ENCODE measurements at regions not wholly inside any gene's neighbourhood (a gene's known extent, or its start where the extent isn't known, plus 50 kb on each side); places are given as distances from the start of the nearest gene placed in this dataset.

DNA sequence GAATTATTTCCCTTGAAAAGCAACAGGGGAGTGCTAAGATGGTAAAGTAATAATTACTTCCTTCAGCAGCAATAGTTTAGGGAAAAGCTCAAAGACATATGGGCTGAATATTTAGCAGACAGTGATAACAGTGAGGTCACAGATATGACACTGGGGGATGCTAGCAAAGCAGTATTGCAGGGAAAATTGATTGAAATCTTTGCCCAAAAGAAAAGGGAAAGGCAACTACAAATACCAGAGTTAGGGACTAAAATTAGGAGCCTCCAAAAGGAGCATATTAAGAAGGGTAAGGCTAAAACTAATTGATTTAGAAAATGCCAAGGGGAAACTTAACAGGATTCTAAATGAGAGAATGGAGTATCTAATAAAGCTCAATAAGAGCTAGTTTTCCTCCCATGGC is 1191.3 kb upstream of the TENM3 start:
- Histone ChIP-seq H2AFZ (ENCODE audit: low read length) (no peak overlapping the region), H3K9ac (ENCODE audit: low read depth, low read length, poor library complexity) (no peak overlapping the region), H3K27ac (replicated peaks; ENCODE audit: low read length) (no peak overlapping the region), H4K8ac (ENCODE audit: low read depth, low read length) (no peak overlapping the region), H3K18ac (ENCODE audit: low read length) (no peak overlapping the region), H4K91ac (ENCODE audit: low read depth, low read length, poor library complexity) (no peak overlapping the region), H3K27me3 (ENCODE audit: control insufficient read depth in 3 of 3, insufficient read depth in 3 of 3, low read depth in 1 of 3, low read length in 3 of 3) (no peaks in the 10 kb centered on the region), H2BK15ac (ENCODE audit: low read length) (no peak overlapping the region), H3K23ac (ENCODE audit: low read depth, low read length, poor library complexity) (no peak overlapping the region), H3K4me2 (ENCODE audit: insufficient read depth, low read length, poor library complexity, severe bottlenecking) (no peak overlapping the region), H3K36me3 (replicated peaks in 1 of 2; ENCODE audit: control insufficient read depth in 2 of 2, insufficient read depth in 2 of 2, low read length in 2 of 2) (no peaks in the 10 kb centered on the region), H3K79me1 (ENCODE audit: low read depth, low read length) (no peaks in the 10 kb centered on the region), H3K9me3 (replicated peaks in 1 of 2; ENCODE audit: control insufficient read depth in 2 of 2, insufficient read depth in 1 of 2, low read depth in 1 of 2, low read length in 2 of 2) (no peaks in the 10 kb centered on the region), H2BK120ac (ENCODE audit: low read depth, low read length) (no peak overlapping the region), H3K4me3 (ENCODE audit: low read length in 2 of 2) (no peak overlapping the region), H2AK5ac (ENCODE audit: low read depth, low read length) (no peak overlapping the region), H3K4ac (ENCODE audit: low read length) (no peak overlapping the region), H3K4me1 (ENCODE audit: control insufficient read depth in 2 of 2, insufficient read depth in 1 of 2, low read depth in 1 of 2, low read length in 2 of 2) (no peaks in the 10 kb centered on the region), H3K14ac (ENCODE audit: low read length) (no peak overlapping the region), H2BK12ac (ENCODE audit: low read length) (no peak overlapping the region), H2BK5ac (ENCODE audit: low read length) (no peak overlapping the region)
- DNase-seq (ENCODE audit: low spot score) = no peak

- Histone ChIP-seq H3K4me3 (ENCODE audit: low read length in 2 of 2) (no peak overlapping the region), H2BK15ac (ENCODE audit: low read length) (no peak overlapping the region), H4K91ac (ENCODE audit: low read depth, low read length, poor library complexity) (no peak overlapping the region), H3K27me3 (ENCODE audit: control insufficient read depth in 3 of 3, insufficient read depth in 3 of 3, low read depth in 1 of 3, low read length in 3 of 3) (no peaks in the 10 kb centered on the region), H3K14ac (ENCODE audit: low read length) (no peak overlapping the region), H3K27ac (replicated peaks; ENCODE audit: low read length) (no peak overlapping the region), H3K4ac (ENCODE audit: low read length) (no peak overlapping the region), H2BK120ac (ENCODE audit: low read depth, low read length) (no peak overlapping the region), H3K36me3 (replicated peaks in 1 of 2; ENCODE audit: control insufficient read depth in 2 of 2, insufficient read depth in 2 of 2, low read length in 2 of 2) (no peaks in the 10 kb centered on the region), H2AFZ (ENCODE audit: low read length) (no peak overlapping the region), H3K9ac (ENCODE audit: low read depth, low read length, poor library complexity) (no peak overlapping the region), H2BK5ac (ENCODE audit: low read length) (no peak overlapping the region), H3K9me3 (replicated peaks in 1 of 2; ENCODE audit: control insufficient read depth in 2 of 2, insufficient read depth in 1 of 2, low read depth in 1 of 2, low read length in 2 of 2) (no peaks in the 10 kb centered on the region), H3K79me1 (ENCODE audit: low read depth, low read length) (no peaks in the 10 kb centered on the region), H2BK12ac (ENCODE audit: low read length) (no peak overlapping the region), H4K8ac (ENCODE audit: low read depth, low read length) (no peak overlapping the region), H3K23ac (ENCODE audit: low read depth, low read length, poor library complexity) (no peak overlapping the region), H3K18ac (ENCODE audit: low read length) (no peak overlapping the region), H2AK5ac (ENCODE audit: low read depth, low read length) (no peak overlapping the region), H3K4me2 (ENCODE audit: insufficient read depth, low read length, poor library complexity, severe bottlenecking) (no peak overlapping the region), H3K4me1 (ENCODE audit: control insufficient read depth in 2 of 2, insufficient read depth in 1 of 2, low read depth in 1 of 2, low read length in 2 of 2) (peaks cover 0 to 2% of the 10 kb centered on the region in 2 donors)
- WGBS, 2 donors (ENCODE audit: extremely low coverage in 2 of 2, insufficient read length in 2 of 2, insufficient replicate concordance in 1 of 2) = no CpG with 5 or more reads among the region's 1 CpG
- DNase-seq (ENCODE audit: low spot score) = no peak
Observed at GRCh38 chr4:181061787-181062186, 1181.4 kb upstream of the TENM3 start.

GRCh38 chr4:181063212-181063611 is 1180.0 kb upstream of the TENM3 start:
- no peak for DNase-seq (ENCODE audit: low spot score)
- Histone ChIP-seq H3K4me2 (ENCODE audit: insufficient read depth, low read length, poor library complexity, severe bottlenecking) (no peak overlapping the region), H3K18ac (ENCODE audit: low read length) (no peak overlapping the region), H3K4me3 (ENCODE audit: low read length in 2 of 2) (no peak overlapping the region), H3K14ac (ENCODE audit: low read length) (no peak overlapping the region), H2BK15ac (ENCODE audit: low read length) (no peak overlapping the region), H2AFZ (ENCODE audit: low read length) (no peak overlapping the region), H2AK5ac (ENCODE audit: low read depth, low read length) (no peak overlapping the region), H2BK12ac (ENCODE audit: low read length) (no peak overlapping the region), H3K9ac (ENCODE audit: low read depth, low read length, poor library complexity) (no peak overlapping the region), H3K27ac (replicated peaks; ENCODE audit: low read length) (no peak overlapping the region), H3K4me1 (ENCODE audit: control insufficient read depth in 2 of 2, insufficient read depth in 1 of 2, low read depth in 1 of 2, low read length in 2 of 2) (peaks cover 0 to 2% of the 10 kb centered on the region in 2 donors), H3K23ac (ENCODE audit: low read depth, low read length, poor library complexity) (no peak overlapping the region), H2BK5ac (ENCODE audit: low read length) (no peak overlapping the region), H3K4ac (ENCODE audit: low read length) (no peak overlapping the region), H4K91ac (ENCODE audit: low read depth, low read length, poor library complexity) (no peak overlapping the region), H3K36me3 (replicated peaks in 1 of 2; ENCODE audit: control insufficient read depth in 2 of 2, insufficient read depth in 2 of 2, low read length in 2 of 2) (no peaks in the 10 kb centered on the region), H2BK120ac (ENCODE audit: low read depth, low read length) (no peak overlapping the region), H3K27me3 (ENCODE audit: control insufficient read depth in 3 of 3, insufficient read depth in 3 of 3, low read depth in 1 of 3, low read length in 3 of 3) (no peaks in the 10 kb centered on the region), H3K79me1 (ENCODE audit: low read depth, low read length) (no peaks in the 10 kb centered on the region), H3K9me3 (replicated peaks in 1 of 2; ENCODE audit: control insufficient read depth in 2 of 2, insufficient read depth in 1 of 2, low read depth in 1 of 2, low read length in 2 of 2) (peaks cover 0 to 4% of the 10 kb centered on the region in 2 donors), H4K8ac (ENCODE audit: low read depth, low read length) (no peak overlapping the region)
- no CpG with 5 or more reads among the region's 3 CpGs for WGBS, 2 donors (ENCODE audit: extremely low coverage in 2 of 2, insufficient read length in 2 of 2, insufficient replicate concordance in 1 of 2)

DNA sequence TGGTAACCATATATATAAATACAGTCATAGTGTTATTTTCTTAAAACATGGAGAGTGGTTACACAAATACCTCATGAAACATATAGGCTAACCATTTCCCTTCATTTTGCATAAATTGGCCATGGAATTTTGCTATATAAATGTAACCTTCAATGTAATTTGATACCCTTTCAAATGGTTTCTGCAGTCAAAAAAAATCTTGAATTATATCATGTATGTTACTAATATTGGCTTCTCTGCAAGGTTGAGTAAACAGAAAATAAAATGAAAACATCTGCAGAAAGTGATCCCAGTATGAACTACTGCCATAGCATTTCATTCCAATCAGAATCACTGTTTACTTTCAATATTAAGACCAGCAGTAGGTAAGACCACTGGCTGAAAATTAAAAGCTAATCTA is 1165.9 kb upstream of the TENM3 start:
- Histone ChIP-seq H2BK120ac (ENCODE audit: low read depth, low read length) (no peak overlapping the region), H3K27me3 (ENCODE audit: control insufficient read depth in 3 of 3, insufficient read depth in 3 of 3, low read depth in 1 of 3, low read length in 3 of 3) (no peaks in the 10 kb centered on the region), H2BK12ac (ENCODE audit: low read length) (no peak overlapping the region), H3K23ac (ENCODE audit: low read depth, low read length, poor library complexity) (no peak overlapping the region), H3K36me3 (replicated peaks in 1 of 2; ENCODE audit: control insufficient read depth in 2 of 2, insufficient read depth in 2 of 2, low read length in 2 of 2) (no peaks in the 10 kb centered on the region), H3K4me2 (ENCODE audit: insufficient read depth, low read length, poor library complexity, severe bottlenecking) (no peak overlapping the region), H3K27ac (replicated peaks; ENCODE audit: low read length) (no peak overlapping the region), H3K4me3 (ENCODE audit: low read length in 2 of 2) (no peak overlapping the region), H3K14ac (ENCODE audit: low read length) (no peak overlapping the region), H2AFZ (ENCODE audit: low read length) (no peak overlapping the region), H3K9ac (ENCODE audit: low read depth, low read length, poor library complexity) (no peak overlapping the region), H3K18ac (ENCODE audit: low read length) (no peak overlapping the region), H4K91ac (ENCODE audit: low read depth, low read length, poor library complexity) (no peak overlapping the region), H2BK5ac (ENCODE audit: low read length) (no peak overlapping the region), H3K9me3 (replicated peaks in 1 of 2; ENCODE audit: control insufficient read depth in 2 of 2, insufficient read depth in 1 of 2, low read depth in 1 of 2, low read length in 2 of 2) (peaks cover 0 to 9% of the 10 kb centered on the region in 2 donors), H3K79me1 (ENCODE audit: low read depth, low read length) (no peaks in the 10 kb centered on the region), H2AK5ac (ENCODE audit: low read depth, low read length) (no peak overlapping the region), H4K8ac (ENCODE audit: low read depth, low read length) (no peak overlapping the region), H3K4ac (ENCODE audit: low read length) (no peak overlapping the region), H3K4me1 (ENCODE audit: control insufficient read depth in 2 of 2, insufficient read depth in 1 of 2, low read depth in 1 of 2, low read length in 2 of 2) (no peaks in the 10 kb centered on the region), H2BK15ac (ENCODE audit: low read length) (no peak overlapping the region)
- DNase-seq (ENCODE audit: low spot score) = no peak

Measured in neuronal stem cell (in vitro differentiated cells).